Endothelial cell of umbilical vein (primary cell): ENCODE measurements at regions not wholly inside any gene's neighbourhood (a gene's known extent, or its start where the extent isn't known, plus 50 kb on each side); places are given as distances from the start of the nearest gene placed in this dataset.

ENCODE experiments used
- CTCF ChIP-seq, 2 donors: IDR thresholded peaks; 1 replicate in 1 of 2; 2 replicates in 1 of 2; pipeline ENCODE4 v1.5.1; 2011; ENCODE audit warnings: low read length in 2 of 2, mild to moderate bottlenecking in 2 of 2, moderate library complexity in 2 of 2, control low read depth in 1 of 2, inconsistent platforms in 1 of 2, low read depth in 1 of 2; ENCODE audit not compliant: insufficient read depth in 1 of 2; ENCODE audit errors: extremely low read depth in 1 of 2
- EZH2 ChIP-seq: IDR thresholded peaks from 2 replicates; pipeline ENCODE4 v1.6.1; 2012; ENCODE audit warnings: borderline replicate concordance, low read depth, mild to moderate bottlenecking, moderate library complexity, low read length, inconsistent platforms; ENCODE audit not compliant: severe bottlenecking
- FOS ChIP-seq: IDR thresholded peaks from 2 replicates; pipeline ENCODE4 v1.6.1; 2011; ENCODE audit warnings: mild to moderate bottlenecking, low read length, moderate library complexity, borderline replicate concordance; ENCODE audit not compliant: insufficient read depth
- GATA2 ChIP-seq: IDR thresholded peaks from 2 replicates; pipeline ENCODE4 v1.7.0; 2011; ENCODE audit warnings: low read depth, mild to moderate bottlenecking, moderate library complexity, mixed read lengths, low read length; ENCODE audit not compliant: insufficient read length, insufficient read depth
- JUN ChIP-seq: IDR thresholded peaks from 2 replicates; pipeline ENCODE4 v1.6.1; 2011; ENCODE audit warnings: borderline replicate concordance, low read depth; ENCODE audit not compliant: insufficient read length, insufficient read depth
- MYC ChIP-seq: IDR thresholded peaks from one replicate; pipeline ENCODE4 v1.6.1; 2011; ENCODE audit warnings: mild to moderate bottlenecking, low read depth, low read length
- POLR2A ChIP-seq: IDR thresholded peaks from 2 replicates; pipeline ENCODE4 v1.6.1; 2012; ENCODE audit warnings: low read depth, mild to moderate bottlenecking, control low read depth, low read length
- POLR2AphosphoS5 ChIP-seq: IDR thresholded peaks from 2 replicates; pipeline ENCODE4 v1.6.1; 2012; ENCODE audit warnings: low read depth, mild to moderate bottlenecking, control low read depth, low read length, moderate library complexity; ENCODE audit not compliant: insufficient read depth

GRCh38 chr6:15810618-15811017 is 147.8 kb upstream of the DTNBP1 start:
- TF ChIP-seq CTCF (IDR thresholded peaks at IDR 0.05; ENCODE audit: extremely low read depth in 1 of 2, insufficient read depth in 1 of 2, low read depth in 1 of 2, low read length in 2 of 2): no peak
- TF ChIP-seq POLR2A: no peak
- no peak for TF ChIP-seq GATA2
- TF ChIP-seq JUN: no peak
- TF ChIP-seq MYC: no peak
- no peak for TF ChIP-seq EZH2
- no peak for TF ChIP-seq FOS
- TF ChIP-seq POLR2AphosphoS5: no peak
